Ectodermal cell (in vitro differentiated cells): ENCODE measurements at regions not wholly inside any gene's neighbourhood (a gene's known extent, or its start where the extent isn't known, plus 50 kb on each side); places are given as distances from the start of the nearest gene placed in this dataset.

Experiments
- H3K27ac ChIP-seq: 2 replicates; pipeline ENCODE4 v1.7.0; 2013; ENCODE audit warnings: mild to moderate bottlenecking, low read depth, low read length; ENCODE audit not compliant: insufficient read depth, poor library complexity, severe bottlenecking
- H3K27me3 ChIP-seq: 2 replicates; pipeline ENCODE4 v1.7.0; 2013; ENCODE audit warnings: mild to moderate bottlenecking, low read length; ENCODE audit not compliant: insufficient read depth, control insufficient read depth, poor library complexity, severe bottlenecking
- H3K36me3 ChIP-seq: one replicate; pipeline ENCODE4 v1.7.0; 2013; ENCODE audit warnings: low read length; ENCODE audit not compliant: control insufficient read depth, insufficient read depth
- H3K4me1 ChIP-seq: one replicate; pipeline ENCODE4 v1.7.0; 2013; ENCODE audit warnings: low read length; ENCODE audit not compliant: control insufficient read depth, insufficient read depth
- H3K4me3 ChIP-seq: 2 replicates; pipeline ENCODE4 v1.7.0; 2013; ENCODE audit warnings: low read depth, low read length, control low read depth; ENCODE audit not compliant: insufficient read depth
- H3K9me3 ChIP-seq: 2 replicates; pipeline ENCODE4 v1.7.0; 2013; ENCODE audit warnings: mild to moderate bottlenecking, low read length, moderate library complexity; ENCODE audit not compliant: control insufficient read depth
- WGBS, 2 experiments: methylation state at CpG; one replicate each; pipeline ENCODE4 v1.1.7; 2013; ENCODE audit warnings: missing lambda C conversion rate in 2 of 2; 5-methylcytosine and 5-hydroxymethylcytosine counted together

GRCh38 chr21:27505516-27505915 is 538.6 kb upstream of the ADAMTS5 start:
- Histone ChIP-seq H3K27ac (no peak overlapping the region), H3K4me3 (no peak overlapping the region), H3K36me3 (no peaks in the 10 kb centered on the region), H3K4me1 (no peaks in the 10 kb centered on the region), H3K27me3 (no peaks in the 10 kb centered on the region), H3K9me3 (no peaks in the 10 kb centered on the region)
- WGBS, 2 experiments: 92% methylated on average over 1 of the region's 1 CpG; no CpG with 5 or more reads in 1 of the 2 experiments

- Histone ChIP-seq H3K9me3 (no peaks in the 10 kb centered on the region), H3K36me3 (no peaks in the 10 kb centered on the region), H3K4me3 (no peak overlapping the region), H3K27me3 (no peaks in the 10 kb centered on the region), H3K4me1 (no peaks in the 10 kb centered on the region), H3K27ac (no peak overlapping the region)
- 100% methylated on average over 1 of the region's 3 CpGs; no CpG with 5 or more reads in 1 of the 2 experiments for WGBS, 2 experiments
These were observed 535.9 kb upstream of the ADAMTS5 start for GRCh38 chr21:27502801-27503200.

- no peaks in the 10 kb centered on the region for H3K27me3 ChIP-seq
- WGBS, 2 experiments: 84 to 93% methylated on average over 3 of the region's 3 CpGs
- no peaks in the 10 kb centered on the region for H3K4me1 ChIP-seq
- no peak overlapping the region for H3K27ac ChIP-seq
- H3K36me3 ChIP-seq: no peaks in the 10 kb centered on the region
- no peak overlapping the region for H3K4me3 ChIP-seq
- H3K9me3 ChIP-seq: no peaks in the 10 kb centered on the region
These were observed 531.1 kb upstream of the ADAMTS5 start for GRCh38 chr21:27498025-27498424.

- 100% methylated on average over 1 of the region's 1 CpG for WGBS, 2 experiments
These were observed 528.9 kb upstream of the ADAMTS5 start for GRCh38 chr21:27495836-27496235.

GRCh38 chr21:27493542-27493941 is 526.7 kb upstream of the ADAMTS5 start:
- Histone ChIP-seq H3K4me3 (no peak overlapping the region), H3K36me3 (no peaks in the 10 kb centered on the region), H3K4me1 (no peaks in the 10 kb centered on the region), H3K27me3 (no peaks in the 10 kb centered on the region), H3K27ac (no peak overlapping the region), H3K9me3 (no peaks in the 10 kb centered on the region)

More at GRCh38 chr21:27495836-27496235, 528.9 kb upstream of the ADAMTS5 start:
- Histone ChIP-seq H3K36me3 (no peaks in the 10 kb centered on the region), H3K4me3 (no peak overlapping the region), H3K27ac (no peak overlapping the region), H3K27me3 (no peaks in the 10 kb centered on the region), H3K9me3 (no peaks in the 10 kb centered on the region), H3K4me1 (no peaks in the 10 kb centered on the region)

- H3K4me1 ChIP-seq: no peaks in the 10 kb centered on the region
- H3K27ac ChIP-seq: no peak overlapping the region
- H3K4me3 ChIP-seq: no peak overlapping the region
- no peaks in the 10 kb centered on the region for H3K36me3 ChIP-seq
- no peaks in the 10 kb centered on the region for H3K27me3 ChIP-seq
- WGBS, 2 experiments: 93 to 95% methylated on average over 3 of the region's 3 CpGs
- H3K9me3 ChIP-seq: no peaks in the 10 kb centered on the region
These were observed 520.8 kb upstream of the ADAMTS5 start for GRCh38 chr21:27487676-27488075.

- H3K9me3 ChIP-seq: no peaks in the 10 kb centered on the region
- no peaks in the 10 kb centered on the region for H3K36me3 ChIP-seq
- 91% methylated on average over 2 of the region's 2 CpGs for WGBS, 2 experiments
- H3K27ac ChIP-seq: no peak overlapping the region
- H3K27me3 ChIP-seq: no peaks in the 10 kb centered on the region
- H3K4me3 ChIP-seq: no peak overlapping the region
- no peaks in the 10 kb centered on the region for H3K4me1 ChIP-seq
These were observed 514.0 kb upstream of the ADAMTS5 start for GRCh38 chr21:27480841-27481261.

- Histone ChIP-seq H3K27ac (no peak overlapping the region), H3K4me1 (no peaks in the 10 kb centered on the region), H3K27me3 (no peaks in the 10 kb centered on the region), H3K4me3 (no peak overlapping the region), H3K9me3 (no peaks in the 10 kb centered on the region), H3K36me3 (no peaks in the 10 kb centered on the region)
- 85% methylated on average over 2 of the region's 2 CpGs; no CpG with 5 or more reads in 1 of the 2 experiments for WGBS, 2 experiments
These were observed 510.4 kb upstream of the ADAMTS5 start for GRCh38 chr21:27477296-27477695.

- Histone ChIP-seq H3K4me3 (no peak overlapping the region), H3K36me3 (no peaks in the 10 kb centered on the region), H3K4me1 (no peaks in the 10 kb centered on the region), H3K27ac (no peak overlapping the region), H3K9me3 (no peaks in the 10 kb centered on the region), H3K27me3 (no peaks in the 10 kb centered on the region)
- 71 to 77% methylated on average over 1 of the region's 1 CpG for WGBS, 2 experiments
These were observed 509.8 kb upstream of the ADAMTS5 start for GRCh38 chr21:27476696-27477095.

- Histone ChIP-seq H3K36me3 (no peaks in the 10 kb centered on the region), H3K27me3 (no peaks in the 10 kb centered on the region), H3K27ac (no peak overlapping the region), H3K9me3 (no peaks in the 10 kb centered on the region), H3K4me3 (no peak overlapping the region), H3K4me1 (no peaks in the 10 kb centered on the region)
- 95 to 96% methylated on average over 7 of the region's 7 CpGs for WGBS, 2 experiments
These were observed 508.6 kb upstream of the ADAMTS5 start for GRCh38 chr21:27475363-27475955.

GRCh38 chr21:27467366-27467765 is 500.5 kb upstream of the ADAMTS5 start:
- WGBS, 2 experiments: 91 to 97% methylated on average over 1 to 2 of the region's 2 CpGs
- Histone ChIP-seq H3K27me3 (no peaks in the 10 kb centered on the region), H3K4me1 (no peaks in the 10 kb centered on the region), H3K27ac (no peak overlapping the region), H3K9me3 (no peaks in the 10 kb centered on the region), H3K4me3 (no peak overlapping the region), H3K36me3 (no peaks in the 10 kb centered on the region)
